Brain pericyte (primary cell): ENCODE measurements at regions not wholly inside any gene's neighbourhood (a gene's known extent, or its start where the extent isn't known, plus 50 kb on each side); places are given as distances from the start of the nearest gene placed in this dataset.

Source experiments
- DNase-seq: peaks from one replicate; pipeline ENCODE4 v3.0.0-alpha.2; 2012; ENCODE audit warnings: low read depth, low spot score

GRCh38 chr1:232249861-232250777, 379.8 kb downstream of the SIPA1L2 start:
- no peak for DNase-seq

GRCh38 chr1:232249339-232249738, 380.6 kb downstream of the SIPA1L2 start:
- DNase-seq = no peak

- DNase-seq = no peak
These were observed 381.6 kb downstream of the SIPA1L2 start for GRCh38 chr1:232248276-232248820.

- no peak for DNase-seq
These were observed 382.3 kb downstream of the SIPA1L2 start for GRCh38 chr1:232247669-232248068.

- no peak for DNase-seq
These were observed 385.5 kb downstream of the SIPA1L2 start for GRCh38 chr1:232244426-232244825.

- no peak for DNase-seq
These were observed 389.9 kb downstream of the SIPA1L2 start for GRCh38 chr1:232239998-232240397.

GRCh38 chr1:232239522-232239921, 390.4 kb downstream of the SIPA1L2 start:
- no peak for DNase-seq

GRCh38 chr1:232238009-232238408, 391.9 kb downstream of the SIPA1L2 start:
- DNase-seq = no peak

- no peak for DNase-seq
These were observed 402.6 kb downstream of the SIPA1L2 start for GRCh38 chr1:232227306-232227705.

- DNase-seq = no peak
These were observed 403.7 kb downstream of the SIPA1L2 start for GRCh38 chr1:232226197-232226712.

- no peak for DNase-seq
These were observed 404.4 kb downstream of the SIPA1L2 start for GRCh38 chr1:232225336-232226131.

GRCh38 chr1:232223887-232224286, 406.0 kb downstream of the SIPA1L2 start:
- no peak for DNase-seq

GRCh38 chr1:232223183-232223708, 406.7 kb downstream of the SIPA1L2 start:
- DNase-seq = no peak

- DNase-seq = no peak
These were observed 407.3 kb downstream of the SIPA1L2 start for GRCh38 chr1:232222614-232223013.

- DNase-seq = no peak
These were observed 408.0 kb downstream of the SIPA1L2 start for GRCh38 chr1:232221802-232222499.

- no peak for DNase-seq
These were observed 410.7 kb downstream of the SIPA1L2 start for GRCh38 chr1:232218955-232219865.

GRCh38 chr1:232213928-232214327, 416.0 kb downstream of the SIPA1L2 start:
- no peak for DNase-seq

GRCh38 chr1:232212253-232212652, 417.7 kb downstream of the SIPA1L2 start:
- no peak for DNase-seq

GRCh38 chr1:232211149-232211548, 418.8 kb downstream of the SIPA1L2 start:
- DNase-seq = no peak

- DNase-seq = no peak
These were observed 420.6 kb downstream of the SIPA1L2 start for GRCh38 chr1:232209357-232209756.
